NCI-H748 (cell line): ENCODE measurements at regions not wholly inside any gene's neighbourhood (a gene's known extent, or its start where the extent isn't known, plus 50 kb on each side); places are given as distances from the start of the nearest gene placed in this dataset.

Experiments
- DNase-seq: peaks from one replicate; lab custom pipeline; 2025; ENCODE audit not compliant: unreplicated experiment; lab: John Stamatoyannopoulos, UW

GRCh38 chr11:11756718-11757117 lies 85.1 kb upstream of the USP47 start:
- no peak for DNase-seq

DNA sequence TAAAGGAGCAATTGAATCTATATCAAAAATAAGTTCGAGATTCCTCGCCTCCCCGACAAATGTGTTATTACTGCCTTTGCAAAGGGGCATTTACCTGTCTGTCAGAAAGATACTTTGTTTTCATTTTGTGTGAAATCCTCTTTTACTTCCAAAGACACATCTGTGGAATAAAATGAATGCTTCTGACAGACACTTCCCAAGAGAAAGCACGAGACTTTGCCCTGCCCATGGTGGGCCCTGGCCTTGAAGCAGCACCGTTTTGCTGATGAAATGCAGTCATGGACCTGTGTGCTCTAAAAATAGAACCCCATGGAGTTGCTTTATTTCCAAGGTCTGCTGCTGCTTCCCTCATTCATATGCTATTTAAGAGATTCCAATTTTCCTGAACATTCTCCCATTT lies 85.9 kb upstream of the USP47 start:
- no peak for DNase-seq

DNA sequence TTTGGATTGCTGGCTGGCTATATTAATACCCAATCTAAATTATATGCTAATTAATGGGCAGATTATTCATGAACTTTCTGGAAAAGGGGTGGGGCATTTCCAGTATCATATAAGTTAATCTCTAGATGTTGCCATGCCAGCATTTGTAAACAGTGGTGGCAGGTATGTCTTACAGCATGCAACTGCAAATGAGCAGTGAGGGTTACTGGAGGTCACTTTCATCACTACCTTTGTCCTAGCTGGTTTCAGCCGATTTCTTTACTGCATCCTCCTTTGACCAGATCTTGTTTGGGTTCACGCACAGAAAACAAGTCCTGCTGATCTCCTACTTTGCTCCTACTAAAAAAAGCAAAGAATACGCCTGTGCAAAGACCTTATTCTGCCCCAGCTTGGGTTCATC lies 89.1 kb upstream of the USP47 start:
- DNase-seq = no peak

- no peak for DNase-seq
These were observed 91.5 kb upstream of the USP47 start for GRCh38 chr11:11750017-11750878.

GRCh38 chr11:11748706-11749365 lies 92.9 kb upstream of the USP47 start:
- no peak for DNase-seq

DNA sequence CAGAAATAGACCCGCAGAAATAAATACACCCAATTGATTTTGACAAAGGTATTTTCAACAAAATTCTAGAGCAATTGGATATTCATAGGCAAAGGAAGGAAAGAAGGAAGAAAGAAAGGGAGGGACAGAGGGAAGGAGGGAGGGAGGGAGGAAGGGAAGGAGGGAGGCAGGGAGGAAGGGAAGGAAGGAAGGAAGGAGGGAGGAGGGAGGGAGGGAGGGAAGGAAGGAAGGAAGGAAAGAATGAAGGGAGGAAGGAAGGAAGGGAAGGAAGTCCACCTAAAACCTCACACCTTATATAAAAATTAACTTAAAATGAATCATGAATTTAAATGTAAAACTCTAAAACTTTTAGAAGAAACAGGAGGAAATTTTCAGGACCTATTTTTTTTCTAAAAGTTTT lies 94.2 kb upstream of the USP47 start:
- no peak for DNase-seq

- DNase-seq = no peak
These were observed 95.3 kb upstream of the USP47 start for GRCh38 chr11:11746449-11746848.

DNA sequence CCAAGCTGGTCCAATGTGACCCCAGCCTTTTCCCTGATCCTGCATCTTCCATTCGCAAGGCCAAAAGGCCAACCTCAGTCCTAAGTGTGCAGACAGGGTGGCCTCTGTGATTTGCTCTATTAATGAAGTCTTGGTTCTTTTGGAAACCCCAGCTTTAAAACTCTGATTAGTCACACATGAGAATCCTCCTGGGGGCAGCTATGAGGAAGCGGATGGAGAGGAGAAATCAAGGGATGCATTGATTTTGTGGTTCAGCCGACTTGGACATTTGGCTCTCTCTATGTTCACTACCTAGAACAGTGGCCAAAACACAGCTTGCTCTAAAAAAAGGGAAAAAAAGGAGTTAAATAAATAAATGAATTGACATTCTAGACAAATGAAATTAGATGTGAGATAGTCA lies 98.6 kb upstream of the USP47 start:
- DNase-seq = no peak

DNA sequence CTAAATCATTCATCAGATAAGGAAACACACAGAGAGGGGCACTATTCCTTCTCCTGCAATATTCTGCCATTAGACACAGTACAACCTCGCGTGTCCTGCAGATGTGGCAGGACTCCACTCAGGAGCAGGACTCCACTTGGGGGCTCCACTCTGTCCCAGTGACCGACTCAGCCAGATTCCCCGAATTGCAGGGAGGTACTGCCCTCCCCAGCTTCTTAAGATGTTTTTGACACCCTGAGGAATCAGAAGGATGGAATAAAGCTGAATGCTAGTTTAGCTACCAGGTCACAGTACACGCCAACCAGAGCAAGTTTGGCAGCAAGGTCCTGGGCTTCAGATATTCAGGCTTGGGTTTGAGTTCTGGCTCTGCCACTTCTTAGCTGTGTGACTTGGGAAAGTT lies 99.3 kb upstream of the USP47 start:
- DNase-seq = no peak

GRCh38 chr11:11740836-11741235 lies 100.9 kb upstream of the USP47 start:
- peak; percentile 41 for DNase-seq

- peak; percentile 96 for DNase-seq
These were observed 101.6 kb upstream of the USP47 start for GRCh38 chr11:11740073-11740702.

DNA sequence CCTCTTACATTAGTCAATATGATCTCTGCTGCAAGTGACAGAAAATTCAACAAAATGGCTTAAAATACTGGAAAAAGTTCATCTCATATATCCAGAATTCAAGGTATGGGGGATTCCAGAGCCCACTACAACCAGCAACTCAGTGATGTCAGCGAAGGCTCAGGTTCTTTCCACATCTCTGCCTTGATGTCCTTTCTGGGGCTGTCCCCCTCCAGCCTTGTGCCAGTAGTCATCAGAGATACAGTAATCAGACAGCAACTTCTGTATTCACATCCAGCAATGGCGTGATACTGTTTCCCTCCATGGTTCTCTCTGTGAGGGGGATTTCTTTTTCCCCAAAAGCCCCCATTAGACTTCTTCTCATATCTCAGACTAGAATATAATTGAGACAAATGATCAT lies 103.4 kb upstream of the USP47 start:
- DNase-seq = no peak

DNA sequence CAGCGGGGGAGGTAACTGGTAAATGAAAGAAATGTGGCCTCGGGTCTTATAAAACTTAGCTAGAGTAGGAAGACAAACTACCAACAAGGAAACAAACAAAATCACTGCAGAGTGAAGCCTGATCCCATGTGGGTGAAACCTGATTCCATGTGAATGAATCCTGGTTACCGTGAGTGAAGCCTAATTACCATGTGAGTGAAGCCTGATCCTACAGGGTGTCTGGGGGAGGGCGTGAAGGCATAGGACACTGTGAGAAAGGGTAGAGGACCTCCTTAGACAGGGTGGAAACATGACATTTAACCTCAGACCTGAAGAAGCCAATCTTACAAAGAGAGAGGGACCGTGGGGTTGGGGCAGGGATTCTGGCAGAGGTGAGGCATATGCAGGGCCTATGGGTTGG lies 106.2 kb upstream of the USP47 start:
- peak; percentile 53 for DNase-seq

DNA sequence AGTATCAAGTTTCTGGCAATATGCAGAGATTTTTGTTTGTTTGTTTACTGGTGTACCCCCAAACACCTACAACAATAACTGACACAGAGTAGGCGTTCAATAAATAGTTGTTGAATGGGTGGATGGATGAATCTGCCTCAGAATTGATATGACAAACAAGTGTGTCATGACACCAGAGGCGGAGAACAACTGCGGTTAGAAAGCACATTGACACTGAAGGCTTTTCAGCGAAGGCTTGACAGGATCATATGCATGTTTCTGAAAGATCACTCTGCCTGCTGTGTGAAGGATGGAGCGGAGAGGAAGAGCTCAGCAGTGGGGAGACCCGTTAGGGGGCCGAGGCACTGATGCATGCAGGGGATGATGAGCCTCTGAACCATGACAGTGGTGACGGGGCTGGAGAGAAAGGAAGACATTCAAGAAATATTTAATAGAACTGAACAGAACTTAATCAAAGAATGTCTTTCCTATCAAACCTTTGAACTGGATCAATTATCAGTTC lies 108.5 kb upstream of the USP47 start:
- DNase-seq = no peak

DNA sequence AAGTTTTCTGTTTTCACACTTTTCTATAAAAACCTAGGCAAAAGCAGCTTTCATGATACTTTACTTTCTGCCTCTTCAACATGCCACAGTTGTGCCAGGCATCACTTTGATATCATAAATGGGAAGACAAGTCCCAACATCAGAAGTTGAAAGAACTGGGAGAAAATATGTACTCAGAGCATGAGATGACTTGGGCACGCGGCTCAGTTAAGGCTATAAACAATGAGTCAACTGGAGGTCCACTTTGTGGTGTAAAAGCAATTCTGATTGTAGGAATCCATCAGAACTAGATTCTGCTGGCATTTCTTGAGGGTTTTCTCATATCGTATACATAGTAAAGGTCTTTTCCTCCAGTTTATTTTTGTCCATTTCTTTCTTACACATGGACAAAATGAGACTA lies 109.7 kb upstream of the USP47 start:
- no peak for DNase-seq

DNA sequence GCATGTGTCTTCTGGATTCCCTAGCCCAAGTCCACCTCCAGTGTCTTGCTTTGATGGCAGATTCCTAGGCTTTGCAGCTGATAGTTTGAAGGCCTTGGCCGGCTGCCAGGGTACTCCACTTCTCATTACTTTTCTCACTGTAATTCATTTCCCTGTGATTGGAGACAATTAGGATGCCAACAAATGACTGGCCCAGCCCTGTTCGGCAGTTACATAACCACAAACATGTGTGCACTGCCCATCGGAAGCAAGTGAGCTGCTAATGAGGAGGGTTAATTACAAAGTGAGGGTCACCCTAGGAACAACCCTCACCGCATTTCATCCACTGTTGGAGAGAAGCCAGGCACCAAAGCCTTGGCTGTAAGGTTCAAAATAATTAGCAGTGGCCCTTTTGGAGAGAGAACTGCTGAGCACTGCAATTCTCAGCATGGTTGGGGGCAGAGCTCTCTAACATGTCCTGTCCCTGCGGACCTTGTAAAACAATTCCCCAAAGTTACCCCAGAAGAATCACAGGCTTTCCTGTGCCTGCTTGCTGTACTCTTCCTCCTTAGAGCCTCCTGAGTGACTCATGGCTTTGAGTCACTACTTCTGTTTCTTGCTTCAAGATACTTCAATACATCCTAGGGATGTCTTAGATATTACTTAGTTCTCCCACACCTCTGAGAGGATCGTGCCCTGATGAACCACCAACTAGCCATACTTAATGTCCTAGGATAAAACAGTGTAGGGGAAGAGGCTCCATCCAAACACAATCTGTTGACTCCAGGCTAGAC lies 109.7 kb upstream of the GALNT18 start:
- DNase-seq = peak; percentile 92

DNA sequence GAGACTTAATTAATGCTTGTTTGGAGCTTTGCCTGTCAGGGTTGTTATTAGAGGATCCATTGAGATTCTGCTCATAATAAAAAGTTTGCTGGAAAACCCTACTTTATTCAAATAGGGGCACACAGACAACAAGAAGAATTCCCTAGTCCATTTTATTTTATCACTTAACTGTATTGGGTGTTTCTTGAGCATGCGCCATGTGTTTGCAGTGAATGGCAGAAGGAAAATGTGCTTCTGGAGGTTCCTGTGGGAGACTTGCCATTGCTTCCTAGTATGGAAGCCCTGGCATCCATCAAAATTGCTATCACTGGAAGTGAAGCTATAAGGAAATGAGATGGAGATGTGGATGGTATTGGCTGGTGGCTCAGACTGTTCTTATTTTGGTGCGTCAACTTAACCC lies 106.6 kb upstream of the GALNT18 start:
- no peak for DNase-seq

DNA sequence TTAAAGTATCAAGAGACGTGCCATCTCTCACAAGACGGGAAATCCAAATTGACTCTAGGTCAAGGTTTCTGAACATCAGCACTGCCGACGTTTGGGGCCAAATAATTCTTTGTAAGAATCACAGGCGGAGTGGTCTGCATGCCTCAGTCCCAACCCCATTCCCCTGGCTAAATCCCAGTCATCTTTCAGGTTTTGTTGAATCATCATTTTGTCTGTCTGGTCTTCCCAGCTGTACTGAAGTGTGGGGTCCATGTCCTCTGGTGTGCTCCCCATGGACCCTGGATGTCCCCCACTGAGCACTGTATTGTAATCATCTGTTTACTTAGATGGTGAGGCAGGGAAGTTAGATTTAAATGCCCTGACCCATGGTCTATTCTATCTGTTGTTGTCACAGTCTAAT lies 103.6 kb upstream of the GALNT18 start:
- no peak for DNase-seq

- DNase-seq = no peak
These were observed 103.2 kb upstream of the GALNT18 start for GRCh38 chr11:11724994-11725393.

DNA sequence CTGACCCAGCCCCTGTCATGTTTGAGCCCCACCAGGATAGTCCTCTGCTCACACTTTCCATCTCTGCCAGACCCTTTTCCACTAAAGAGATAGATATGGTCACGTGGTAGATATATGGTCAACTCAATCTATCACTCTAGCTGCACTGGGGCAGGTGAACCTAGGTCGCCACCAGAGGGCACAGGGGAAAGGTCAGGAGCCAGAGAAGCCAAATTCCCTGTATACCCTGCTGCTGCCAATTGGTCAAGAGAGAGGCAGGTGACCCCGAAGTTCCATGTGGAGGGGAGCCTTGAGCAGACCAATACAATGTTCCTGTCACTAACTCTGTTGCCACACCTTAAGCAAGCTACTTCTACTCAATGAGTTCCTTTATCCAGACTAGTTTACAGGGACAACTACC lies 101.1 kb upstream of the GALNT18 start:
- no peak for DNase-seq

GRCh38 chr11:11722246-11722645 lies 100.4 kb upstream of the GALNT18 start:
- no peak for DNase-seq
